IMR-90 (cell line): ENCODE measurements at regions not wholly inside any gene's neighbourhood (a gene's known extent, or its start where the extent isn't known, plus 50 kb on each side); places are given as distances from the start of the nearest gene placed in this dataset.

ENCODE experiments used
- ATAC-seq: fragments of 200-7000 bp; cut with Tn5 transposase; 2 replicates; pipeline ENCODE4 v1.9.1; 2020; ENCODE audit warnings: low read depth, mild to moderate bottlenecking, moderate library complexity
- BruUV-seq: library from RNA; stranded (reverse); fragments of 400-500 nt; replicated peaks from 2 replicates; lab custom pipeline; 2021; lab: Mats Ljungman, UMichigan
- CTCF ChIA-PET: fragments of 300-600 bp; formaldehyde crosslinking; extraction: SDS; loops from one replicate; lab custom pipeline; 2021; ENCODE audit warnings: antibody characterized with exemption; lab: Yijun Ruan, JAX
- POLR2A ChIA-PET: fragments of 300-600 bp; sonication (Branson Sonifier 250); formaldehyde crosslinking; loops from one replicate; lab custom pipeline; 2022; ENCODE audit warnings: antibody characterized with exemption; ENCODE audit not compliant: unreplicated experiment; lab: Charles Lee
- DNase-seq: peaks from one replicate; pipeline ENCODE4 v3.0.0; 2013
- H2AFZ ChIP-seq: replicated peaks from 2 replicates; pipeline ENCODE3; 2013; ENCODE audit warnings: low read length, mild to moderate bottlenecking; ENCODE audit not compliant: poor library complexity
- H2AK5ac ChIP-seq: 2 replicates; pipeline ENCODE4 v1.6.1; 2013; ENCODE audit warnings: low read depth, low read length, inconsistent platforms
- H2AK9ac ChIP-seq: replicated peaks from 2 replicates; pipeline ENCODE3; 2013; ENCODE audit warnings: mild to moderate bottlenecking, low read depth, low read length, moderate library complexity; ENCODE audit not compliant: poor library complexity
- H2BK120ac ChIP-seq: 2 replicates; pipeline ENCODE4 v1.6.1; 2013; ENCODE audit warnings: low read depth, low read length, inconsistent platforms
- H2BK15ac ChIP-seq: 3 replicates; pipeline ENCODE4 v1.6.1; 2013; ENCODE audit warnings: low read depth, low read length, inconsistent platforms
- H2BK20ac ChIP-seq: 2 replicates; pipeline ENCODE4 v1.6.1; 2013; ENCODE audit warnings: low read depth, mild to moderate bottlenecking, inconsistent platforms, low read length, moderate library complexity
- H2BK5ac ChIP-seq: 2 replicates; pipeline ENCODE4 v1.6.1; 2013; ENCODE audit warnings: mild to moderate bottlenecking, low read depth, low read length, inconsistent platforms; ENCODE audit not compliant: poor library complexity, severe bottlenecking
- H3K14ac ChIP-seq: replicated peaks from 2 replicates; pipeline ENCODE4 v1.6.1; 2013; ENCODE audit warnings: low read depth, low read length, inconsistent platforms
- H3K18ac ChIP-seq: 2 replicates; pipeline ENCODE4 v1.6.1; 2013; ENCODE audit warnings: low read depth, low read length, control low read depth
- H3K23ac ChIP-seq: 2 replicates; pipeline ENCODE4 v1.6.1; 2013; ENCODE audit warnings: low read depth, low read length, inconsistent platforms
- H3K27ac ChIP-seq: 2 replicates; pipeline ENCODE4 v1.5.1; 2013; ENCODE audit warnings: mild to moderate bottlenecking, control low read depth, low read length; ENCODE audit not compliant: insufficient read depth
- H3K27me3 ChIP-seq: 2 replicates; pipeline ENCODE4 v1.6.1; 2013; ENCODE audit warnings: low read length; ENCODE audit not compliant: control insufficient read depth, insufficient read depth
- H3K36me3 ChIP-seq: 2 replicates; pipeline ENCODE4 v1.6.1; 2013; ENCODE audit warnings: low read length, mixed read lengths; ENCODE audit not compliant: control insufficient read depth, insufficient read depth
- H3K4ac ChIP-seq: 2 replicates; pipeline ENCODE4 v1.6.1; 2013; ENCODE audit warnings: low read depth, low read length, inconsistent platforms
- H3K4me1 ChIP-seq: 2 replicates; pipeline ENCODE4 v1.6.1; 2013; ENCODE audit warnings: low read length, mixed read lengths; ENCODE audit not compliant: control insufficient read depth, insufficient read depth
- H3K4me2 ChIP-seq: 2 replicates; pipeline ENCODE4 v1.6.1; 2013; ENCODE audit warnings: low read depth, mild to moderate bottlenecking, control low read depth, low read length, moderate library complexity
- H3K4me3 ChIP-seq: 2 replicates; pipeline ENCODE4 v1.5.1; 2013; ENCODE audit warnings: low read depth, mild to moderate bottlenecking, control low read depth, low read length, moderate library complexity; ENCODE audit not compliant: insufficient read depth
- H3K56ac ChIP-seq: 2 replicates; pipeline ENCODE4 v1.6.1; 2013; ENCODE audit warnings: low read length, inconsistent platforms; ENCODE audit not compliant: insufficient read depth; ENCODE audit errors: extremely low read depth
- H3K79me1 ChIP-seq, 2 experiments: 2 replicates each; pipeline ENCODE4 v1.6.1; 2013; ENCODE audit warnings: low read length in 2 of 2, inconsistent platforms in 1 of 2, low read depth in 1 of 2
- H3K9ac ChIP-seq: 2 replicates; pipeline ENCODE4 v1.6.1; 2013; ENCODE audit warnings: low read depth, low read length, control low read depth
- H3K9me1 ChIP-seq: 2 replicates; pipeline ENCODE4 v1.6.1; 2013; ENCODE audit warnings: low read length, inconsistent platforms; ENCODE audit not compliant: insufficient read depth
- H3K9me3 ChIP-seq: 2 replicates; pipeline ENCODE4 v1.6.1; 2013; ENCODE audit warnings: low read length; ENCODE audit not compliant: control insufficient read depth, insufficient read depth
- H4K20me1 ChIP-seq: 2 replicates; pipeline ENCODE4 v1.6.1; 2013; ENCODE audit warnings: low read length, inconsistent platforms; ENCODE audit not compliant: insufficient read depth
- H4K5ac ChIP-seq: 2 replicates; pipeline ENCODE4 v1.6.1; 2013; ENCODE audit warnings: mild to moderate bottlenecking, low read depth, low read length, control low read depth
- H4K8ac ChIP-seq, 2 experiments: 2 replicates each; pipeline ENCODE4 v1.6.1; 2013; ENCODE audit warnings: low read depth in 2 of 2, low read length in 2 of 2, control low read depth in 1 of 2, inconsistent platforms in 1 of 2
- H4K91ac ChIP-seq: 2 replicates; pipeline ENCODE4 v1.6.1; 2013; ENCODE audit warnings: low read depth, low read length, inconsistent platforms; ENCODE audit not compliant: insufficient read depth
- CEBPB ChIP-seq: IDR thresholded peaks from 2 replicates; pipeline ENCODE4 v1.6.1; 2012; ENCODE audit warnings: low read depth, low read length, improper control_type of control experiment
- FOS ChIP-seq: fragments of 150-350 bp; IDR thresholded peaks from 2 replicates; pipeline ENCODE4 v1.6.1; 2016; ENCODE audit warnings: low read depth, low read length
- MAFK ChIP-seq: IDR thresholded peaks from 2 replicates; pipeline ENCODE4 v1.6.1; 2012; ENCODE audit warnings: low read depth, low read length, improper control_type of control experiment
- MAZ ChIP-seq: IDR thresholded peaks from 2 replicates; pipeline ENCODE4 v1.6.1; 2012; ENCODE audit warnings: low read depth, mild to moderate bottlenecking, low read length, improper control_type of control experiment, moderate library complexity, borderline replicate concordance
- MXI1 ChIP-seq: IDR thresholded peaks from 2 replicates; pipeline ENCODE4 v1.6.1; 2012; ENCODE audit warnings: low read depth, mild to moderate bottlenecking, low read length, moderate library complexity, borderline replicate concordance
- NFE2L2 ChIP-seq: fragments of 150-350 bp; IDR thresholded peaks from 2 replicates; pipeline ENCODE4 v1.6.1; 2016; ENCODE audit warnings: low read depth, mild to moderate bottlenecking, low read length
- RCOR1 ChIP-seq: IDR thresholded peaks from 2 replicates; pipeline ENCODE4 v1.6.1; 2012; ENCODE audit warnings: mild to moderate bottlenecking, low read length, improper control_type of control experiment; ENCODE audit not compliant: insufficient replicate concordance
- WGBS, 2 experiments: methylation state at CpG; one replicate each; pipeline versions ENCODE4 v1.1.5 to v1.1.7; 2013; ENCODE audit warnings: missing lambda C conversion rate in 2 of 2; ENCODE audit not compliant: insufficient read length in 1 of 2; ENCODE audit errors: extremely low coverage in 2 of 2; 5-methylcytosine and 5-hydroxymethylcytosine counted together
- dilution Hi-C: fragments of 300-500 bp; cut with HindIII; formaldehyde crosslinking; loops from one replicate; pipeline ENCODE4 v1.14.3; 2018; ENCODE audit warnings: low sequenced_read_pairs; ENCODE audit not compliant: unreplicated experiment
- in situ Hi-C: fragments of 300-500 bp; cut with MboI; formaldehyde crosslinking; loops from 3 replicates; pipeline ENCODE4 v1.14.3; 2019; ENCODE audit warnings: low sequenced_read_pairs, inconsistent platforms, mixed read lengths
- intact Hi-C: fragments of 100-400 bp; cut with micrococcal nuclease; formaldehyde crosslinking; loops from 2 replicates; pipeline ENCODE4 v1.10.0; 2022

DNA sequence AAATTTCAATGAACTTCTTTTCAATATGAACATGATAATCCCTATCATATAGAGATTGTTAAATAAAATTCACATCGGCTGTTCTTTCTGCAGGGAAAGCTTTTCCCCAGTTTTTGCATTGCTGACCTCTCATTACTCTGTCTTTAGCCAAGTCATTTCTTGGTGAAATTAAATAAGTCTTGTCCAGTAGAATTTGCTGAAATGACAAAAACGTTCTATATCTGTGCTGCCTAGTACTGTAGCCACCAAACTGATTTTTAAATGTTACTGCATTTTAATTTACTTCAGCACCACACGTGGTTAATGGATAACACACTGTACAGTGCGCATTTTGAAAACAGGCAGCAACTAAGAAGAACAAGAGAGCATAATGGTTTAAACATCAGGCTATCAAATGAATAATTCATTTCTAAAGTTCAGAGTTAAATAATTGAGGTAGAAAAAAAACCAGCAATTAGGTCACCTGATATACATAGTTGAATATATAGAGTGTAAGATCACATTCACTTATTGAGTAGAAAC lies 178.9 kb downstream of the LIG4 start:
- H3K56ac ChIP-seq = no peak overlapping the region
- no peak for DNase-seq
- H4K91ac ChIP-seq = no peak overlapping the region
- H3K23ac ChIP-seq = no peak overlapping the region
- no peaks in the 10 kb centered on the region for H3K79me1 ChIP-seq
- H4K5ac ChIP-seq = no peak overlapping the region
- H2BK20ac ChIP-seq = no peak overlapping the region
- H3K4ac ChIP-seq = no peak overlapping the region
- ChIA-PET POLR2A (no interaction called here), CTCF (no interaction called here)
- no peak overlapping the region for H2AK9ac ChIP-seq
- dilution Hi-C loops (no loop called here), in situ Hi-C loops (no loop called here), intact Hi-C loops (no loop called here)
- H3K4me3 ChIP-seq = no peak overlapping the region
- no peaks in the 10 kb centered on the region for H3K36me3 ChIP-seq
- no peaks in the 10 kb centered on the region for H3K4me1 ChIP-seq
- H2AK5ac ChIP-seq = no peak overlapping the region
- ATAC-seq = no peak
- no peak overlapping the region for H2AFZ ChIP-seq
- no peaks in the 10 kb centered on the region for H3K9me1 ChIP-seq
- TF ChIP-seq CEBPB = no peak
- TF ChIP-seq RCOR1 = no peak
- no peak for TF ChIP-seq FOS
- no peak for TF ChIP-seq NFE2L2
- TF ChIP-seq MAZ = no peak
- peak; percentile 81 for TF ChIP-seq MAFK
- TF ChIP-seq MXI1 = no peak
- no peak overlapping the region for H2BK15ac ChIP-seq
- no peak overlapping the region for H3K18ac ChIP-seq
- BruUV-seq = no TSS peak
- no peak overlapping the region for H4K8ac ChIP-seq
- H3K27ac ChIP-seq = no peak overlapping the region
- no peaks in the 10 kb centered on the region; the same call in 1 of the 2 replicates for H4K20me1 ChIP-seq
- H2BK120ac ChIP-seq = no peak overlapping the region
- WGBS, 2 experiments = no CpG with 5 or more reads among the region's 4 CpGs
- H3K4me2 ChIP-seq = no peak overlapping the region
- H2BK5ac ChIP-seq = no peak overlapping the region
- no peak overlapping the region for H3K14ac ChIP-seq
- H3K27me3 ChIP-seq = peaks cover 6% of the 10 kb centered on the region
- H3K9me3 ChIP-seq = no peaks in the 10 kb centered on the region
- no peak overlapping the region for H3K9ac ChIP-seq
